ENCODE measurements at regions not wholly inside any gene's neighbourhood (a gene's known extent, or its start where the extent isn't known, plus 50 kb on each side); places are given as distances from the start of the nearest gene placed in this dataset.

- Histone ChIP-seq H3K4me1 (ENCODE audit: control insufficient read depth in 4 of 4, insufficient read depth in 4 of 4, low read length in 3 of 4) (peaks cover 4 to 28% (median 14%) of the 10 kb centered on the region in 4 donors), H3K9me3 (ENCODE audit: control insufficient read depth in 4 of 4, low read length in 3 of 4) (no peaks in the 10 kb centered on the region), H3K9ac (ENCODE audit: low read depth in 1 of 2, low read length in 2 of 2) (no peak overlapping the region), H3K36me3 (ENCODE audit: control insufficient read depth in 4 of 4, insufficient read depth in 3 of 4, low read depth in 1 of 4, low read length in 3 of 4) (no peaks in the 10 kb centered on the region), H3K4me3 (ENCODE audit: low read depth in 1 of 3, low read length in 3 of 3) (no peak overlapping the region), H3K27ac (ENCODE audit: low read depth in 1 of 2, low read length in 2 of 2) (peak overlapping the region in 1 of 2 donors; percentile 71), H3K27me3 (ENCODE audit: control insufficient read depth in 4 of 4, insufficient read depth in 4 of 4, low read length in 3 of 4) (no peaks in the 10 kb centered on the region)
- WGBS: 52% methylated on average over 3 of the region's 3 CpGs
- no peak for DNase-seq (ENCODE audit: low spot score)
- TF ChIP-seq JUND (IDR thresholded peaks at IDR 0.05): peak; percentile 19 to 21
- no peak for TF ChIP-seq TAF1 (conservative IDR thresholded peaks at IDR 0.05)
- no peak for TF ChIP-seq ZBTB33 (IDR thresholded peaks at IDR 0.05)
- TF ChIP-seq RXRA (IDR thresholded peaks at IDR 0.05): peak; percentile 89 to 92
- no peak for TF ChIP-seq ATF3 (IDR thresholded peaks at IDR 0.05)
- TF ChIP-seq GABPA (IDR thresholded peaks at IDR 0.05 in 1 of 2, conservative IDR thresholded peaks at IDR 0.05 in 1 of 2): no peak
- TF ChIP-seq MAX (IDR thresholded peaks at IDR 0.05): peak; percentile 33
- no peak for TF ChIP-seq HNF4G (IDR thresholded peaks at IDR 0.05)
- no peak for TF ChIP-seq FOXA1 (IDR thresholded peaks at IDR 0.05)
- no peak for TF ChIP-seq EGR1 (IDR thresholded peaks at IDR 0.05; ENCODE audit: low read depth in 2 of 2)
- TF ChIP-seq SP1 (IDR thresholded peaks at IDR 0.05): peak; percentile 60
- peak; percentile 39 to 70 for TF ChIP-seq HNF4A (conservative IDR thresholded peaks at IDR 0.05)
- TF ChIP-seq NR2F2 (IDR thresholded peaks at IDR 0.05): peak; percentile 99
- TF ChIP-seq, protein P1, sequence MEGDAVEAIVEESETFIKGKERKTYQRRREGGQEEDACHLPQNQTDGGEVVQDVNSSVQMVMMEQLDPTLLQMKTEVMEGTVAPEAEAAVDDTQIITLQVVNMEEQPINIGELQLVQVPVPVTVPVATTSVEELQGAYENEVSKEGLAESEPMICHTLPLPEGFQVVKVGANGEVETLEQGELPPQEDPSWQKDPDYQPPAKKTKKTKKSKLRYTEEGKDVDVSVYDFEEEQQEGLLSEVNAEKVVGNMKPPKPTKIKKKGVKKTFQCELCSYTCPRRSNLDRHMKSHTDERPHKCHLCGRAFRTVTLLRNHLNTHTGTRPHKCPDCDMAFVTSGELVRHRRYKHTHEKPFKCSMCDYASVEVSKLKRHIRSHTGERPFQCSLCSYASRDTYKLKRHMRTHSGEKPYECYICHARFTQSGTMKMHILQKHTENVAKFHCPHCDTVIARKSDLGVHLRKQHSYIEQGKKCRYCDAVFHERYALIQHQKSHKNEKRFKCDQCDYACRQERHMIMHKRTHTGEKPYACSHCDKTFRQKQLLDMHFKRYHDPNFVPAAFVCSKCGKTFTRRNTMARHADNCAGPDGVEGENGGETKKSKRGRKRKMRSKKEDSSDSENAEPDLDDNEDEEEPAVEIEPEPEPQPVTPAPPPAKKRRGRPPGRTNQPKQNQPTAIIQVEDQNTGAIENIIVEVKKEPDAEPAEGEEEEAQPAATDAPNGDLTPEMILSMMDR (IDR thresholded peaks at IDR 0.05; ENCODE audit: low read depth, low read length, missing input control): no peak
- peak; percentile 37 to 46 for TF ChIP-seq RAD21 (IDR thresholded peaks at IDR 0.05)
- no peak for TF ChIP-seq REST (IDR thresholded peaks at IDR 0.05)
- no peak for TF ChIP-seq YY1 (IDR thresholded peaks at IDR 0.05)
Observed at GRCh38 chr21:39098696-39099200, 84.5 kb downstream of the PSMG1 start.
